K562 (cell line): ENCODE measurements at regions not wholly inside any gene's neighbourhood (a gene's known extent, or its start where the extent isn't known, plus 50 kb on each side); places are given as distances from the start of the nearest gene placed in this dataset.

Experiments used
- ATAC-seq: fragments of 200-7000 bp; cut with Tn5 transposase; 3 replicates; pipeline ENCODE4 v1.9.1; 2020; ENCODE audit warnings: moderate library complexity
- BruUV-seq: library from RNA; stranded (reverse); fragments of 400-500 nt; replicated peaks from 2 replicates; lab custom pipeline; 2021; lab: Mats Ljungman, UMichigan
- CTCF ChIA-PET: fragments of 300-600 bp; formaldehyde crosslinking; extraction: SDS; loops from one replicate; lab custom pipeline; 2021; ENCODE audit warnings: low intra/inter-chr PET ratio; lab: Yijun Ruan, JAX
- POLR2A ChIA-PET: fragments of 300-600, 350-650 bp; sonication (Branson Sonifier 250); formaldehyde crosslinking; extraction: SDS; loops from one replicate; lab custom pipeline; 2021; ENCODE audit warnings: antibody characterized with exemption, inconsistent platforms; lab: Yijun Ruan, JAX
- DNase-seq, 4 experiments: peaks; one replicate each; pipeline versions ENCODE4 v3.0.0 to v3.0.0-alpha.2; 2011 to 2018; ENCODE audit warnings: low spot score in 3 of 4, mixed read lengths in 3 of 4; ENCODE audit errors: extremely low read depth in 1 of 4
- FAIRE-seq: peaks from 2 replicates; lab custom pipeline; 2011; peaks lifted over from hg19 to GRCh38; lab: Jason Lieb, UNC
- H2AFZ ChIP-seq: 2 replicates; pipeline ENCODE4 v1.6.0; 2011; ENCODE audit warnings: low read depth, low read length, control low read depth, inconsistent platforms
- H3K27ac ChIP-seq: fragments of 200-600 bp; 3 replicates; pipeline ENCODE4 v1.8.0; 2011; ENCODE audit warnings: low read depth, mild to moderate bottlenecking, control low read depth, inconsistent platforms, low read length, moderate library complexity, mixed read lengths; ENCODE audit errors: extremely low read depth
- H3K27me3 ChIP-seq, 2 experiments: fragments of 300-600 bp in 1 of 2; 2 replicates in 1 of 2; 3 replicates in 1 of 2; pipeline versions ENCODE4 v1.6.0 to v1.8.0; 2011; ENCODE audit warnings: inconsistent platforms in 2 of 2, low read length in 2 of 2, mild to moderate bottlenecking in 1 of 2, mixed read lengths in 1 of 2, moderate library complexity in 1 of 2; ENCODE audit not compliant: control insufficient read depth in 2 of 2, insufficient read depth in 2 of 2
- H3K36me3 ChIP-seq: fragments of 300-600 bp; 3 replicates; pipeline ENCODE4 v1.8.0; 2011; ENCODE audit warnings: mild to moderate bottlenecking, low read length, inconsistent platforms; ENCODE audit not compliant: control insufficient read depth, insufficient read depth
- H3K4me1 ChIP-seq, 2 experiments: fragments of 200-600 bp in 1 of 2; replicated peaks in 1 of 2; 2 replicates in 1 of 2; 3 replicates in 1 of 2; pipeline versions ENCODE4 v1.5.1 to v1.8.0; 2011; ENCODE audit warnings: inconsistent platforms in 2 of 2, low read length in 2 of 2, mild to moderate bottlenecking in 1 of 2, mixed read lengths in 1 of 2, moderate library complexity in 1 of 2; ENCODE audit not compliant: control insufficient read depth in 2 of 2, insufficient read depth in 2 of 2
- H3K4me2 ChIP-seq: 2 replicates; pipeline ENCODE4 v1.6.1; 2011; ENCODE audit warnings: low read length, control low read depth, inconsistent platforms, mixed read lengths; ENCODE audit not compliant: insufficient read depth
- H3K4me3 ChIP-seq: fragments of 200-600 bp; sonication (generic), shearing (Covaris generic); 2 replicates; pipeline ENCODE4 v1.5.1; 2016; ENCODE audit warnings: control low read depth, inconsistent platforms
- H3K79me2 ChIP-seq: fragments of 200-600 bp; 3 replicates; pipeline ENCODE4 v1.8.0; 2011; ENCODE audit warnings: low read length, inconsistent platforms; ENCODE audit not compliant: control insufficient read depth, insufficient read depth
- H3K9ac ChIP-seq, 2 experiments: 2 replicates each; pipeline versions ENCODE4 v1.6.0 to v1.6.1; 2011; ENCODE audit warnings: low read depth in 2 of 2, low read length in 2 of 2, control low read depth in 1 of 2, inconsistent platforms in 1 of 2, mild to moderate bottlenecking in 1 of 2, mixed read lengths in 1 of 2; ENCODE audit not compliant: insufficient read depth in 1 of 2
- H3K9me1 ChIP-seq: one replicate; pipeline ENCODE4 v1.6.0; 2011; ENCODE audit warnings: inconsistent platforms, mild to moderate bottlenecking, low read length, moderate library complexity; ENCODE audit not compliant: control insufficient read depth, insufficient read depth
- H3K9me3 ChIP-seq: replicated peaks from 2 replicates; pipeline ENCODE4 v1.5.1; 2011; ENCODE audit warnings: low read depth, low read length, inconsistent platforms; ENCODE audit not compliant: control insufficient read depth, insufficient read depth
- H4K20me1 ChIP-seq: replicated peaks from 2 replicates; pipeline ENCODE4 v1.6.1; 2011; ENCODE audit warnings: low read length, inconsistent platforms, mixed read lengths; ENCODE audit not compliant: control insufficient read depth, insufficient read depth
- DMBX1 ChIP-seq: fragments of 250-450 bp; sonication (Bioruptor Pico); IDR thresholded peaks from 2 replicates; pipeline ENCODE4 v1.8.0; 2022; ENCODE audit warnings: inconsistent platforms, mild to moderate bottlenecking, moderate library complexity, borderline replicate concordance
- ELF2 ChIP-seq: fragments of 250-450 bp; sonication (Bioruptor Pico); IDR thresholded peaks from 2 replicates; pipeline ENCODE4 v1.5.0; 2021; ENCODE audit warnings: mild to moderate bottlenecking
- ELF4 ChIP-seq: fragments of 450-650 bp; formaldehyde crosslinking; IDR thresholded peaks from 2 replicates; pipeline ENCODE4 v1.4.0; 2022; ENCODE audit warnings: missing genetic modification characterization
- FOS ChIP-seq: IDR thresholded peaks from 3 replicates; pipeline ENCODE4 v1.6.1; 2011; ENCODE audit not compliant: insufficient read length; ENCODE audit errors: extremely low read depth
- FOXJ2 ChIP-seq: fragments of 200-800 bp; sonication (Bioruptor generic); IDR thresholded peaks from 2 replicates; pipeline ENCODE4 v1.6.1; 2016; ENCODE audit warnings: missing genetic modification characterization, missing compliant biosample characterization
- HDAC2 ChIP-seq: fragments of 450-650 bp; IDR thresholded peaks from 2 replicates; pipeline ENCODE4 v1.6.1; 2016; ENCODE audit warnings: mild to moderate bottlenecking
- MNT ChIP-seq, 2 experiments: fragments of 450-650 bp; conservative IDR thresholded peaks; 2 replicates each; pipeline ENCODE4 v1.6.1; 2017; ENCODE audit warnings: mild to moderate bottlenecking in 2 of 2, moderate library complexity in 2 of 2
- NFE2 ChIP-seq: IDR thresholded peaks from 2 replicates; pipeline ENCODE4 v1.6.1; 2014; ENCODE audit warnings: antibody characterized with exemption, low read depth
- NR1H2 ChIP-seq: sonication (generic); formaldehyde crosslinking; IDR thresholded peaks from 2 replicates; pipeline ENCODE4 v1.4.0; 2020; ENCODE audit warnings: mild to moderate bottlenecking, missing genetic modification reagents
- PATZ1 ChIP-seq: fragments of 250-450 bp; sonication (Bioruptor Pico); IDR thresholded peaks from 2 replicates; pipeline ENCODE4 v1.5.0; 2020; ENCODE audit warnings: mild to moderate bottlenecking, borderline replicate concordance
- POLR3G ChIP-seq: IDR thresholded peaks from 2 replicates; pipeline ENCODE4 v1.6.1; 2011; ENCODE audit not compliant: insufficient read length, insufficient replicate concordance; ENCODE audit errors: extremely low read depth
- RCOR1 ChIP-seq, 2 experiments: IDR thresholded peaks; 2 replicates each; pipeline ENCODE4 v1.6.1; 2012; ENCODE audit warnings: low read depth in 2 of 2, low read length in 2 of 2, borderline replicate concordance in 1 of 2, improper control_type of control experiment in 1 of 2
- ZBTB11 ChIP-seq, 3 experiments: fragments of 200-800 bp in 1 of 3; fragments of 250-450 bp in 1 of 3; fragments of 450-650 bp in 1 of 3; sonication (Bioruptor Pico) in 1 of 3; sonication (Bioruptor generic) in 1 of 3; formaldehyde crosslinking in 1 of 3; IDR thresholded peaks; 2 replicates each; pipeline versions ENCODE4 v1.6.1 to v1.8.0; 2016 to 2022; ENCODE audit warnings: mild to moderate bottlenecking in 2 of 3, missing genetic modification characterization in 2 of 3, missing compliant biosample characterization in 1 of 3, moderate library complexity in 1 of 3
- ZNF12 ChIP-seq: sonication (generic); formaldehyde crosslinking; IDR thresholded peaks from 2 replicates; pipeline ENCODE4 v1.4.0; 2020; ENCODE audit warnings: mild to moderate bottlenecking, missing genetic modification reagents
- ZNF445 ChIP-seq: fragments of 250-450 bp; sonication (Bioruptor Pico); IDR thresholded peaks from 2 replicates; pipeline ENCODE4 v1.4.0; 2020; ENCODE audit warnings: low read depth, mild to moderate bottlenecking, moderate library complexity
- WGBS: fragments of 100-300 bp; shearing (Covaris generic); methylation state at CpG from one replicate; pipeline ENCODE4 v1.1.6; 2016; ENCODE audit warnings: low coverage, mixed read lengths; ENCODE audit not compliant: insufficient coverage; ENCODE audit errors: missing lambda C conversion rate; 5-methylcytosine and 5-hydroxymethylcytosine counted together
- in situ Hi-C: fragments of 300-500 bp; cut with MboI; formaldehyde crosslinking; loops from 4 replicates; pipeline ENCODE4 v1.15.0; 2018; ENCODE audit warnings: inconsistent platforms, mixed read lengths
- intact Hi-C: fragments of 100-400 bp; cut with micrococcal nuclease; formaldehyde crosslinking; loops from 2 replicates; pipeline ENCODE4 v1.14.2; 2022

- TF ChIP-seq ZBTB11 (CRISPR knock-in tag; IDR thresholded peaks at IDR 0.05) = no peak
Observed at GRCh38 chr17:5952518-5952917, 117.7 kb upstream of the WSCD1 start (continued).

GRCh38 chr17:5955764-5956163 is 114.4 kb upstream of the WSCD1 start:
- H3K36me3 ChIP-seq = no peaks in the 10 kb centered on the region
- H3K9me1 ChIP-seq = no peaks in the 10 kb centered on the region
- H3K9ac ChIP-seq = no peak overlapping the region
- FAIRE-seq = no peak
- ChIA-PET POLR2A (interaction anchor here (0.6 kb wide), 1 partner anchor 361 kb away, joined by 3 read pairs; no protein-coding TSS in a partner anchor), CTCF (no interaction called here)
- no peaks in the 10 kb centered on the region for H3K4me1 ChIP-seq
- H3K79me2 ChIP-seq = no peaks in the 10 kb centered on the region
- H3K4me2 ChIP-seq = no peak overlapping the region
- no peak overlapping the region for H3K4me3 ChIP-seq
- H3K27me3 ChIP-seq = no peaks in the 10 kb centered on the region
- intact Hi-C loops (no loop called here), in situ Hi-C loops (no loop called here)
- DNase-seq = no peak
- BruUV-seq = no TSS peak
- H4K20me1 ChIP-seq = no peaks in the 10 kb centered on the region; the same call in 1 of the 2 replicates
- no peak overlapping the region for H3K27ac ChIP-seq
- no peak for ATAC-seq
- no peaks in the 10 kb centered on the region for H3K9me3 ChIP-seq
- WGBS = 0% methylated on average over 1 of the region's 2 CpGs
- no peak overlapping the region for H2AFZ ChIP-seq
- no peak for TF ChIP-seq NFE2
- TF ChIP-seq ELF4 (CRISPR knock-in tag) = no peak
- no peak for TF ChIP-seq FOXJ2 (tag)
- no peak for TF ChIP-seq DMBX1 (CRISPR knock-in tag)
- no peak for TF ChIP-seq FOS
- no peak for TF ChIP-seq POLR3G
- no peak for TF ChIP-seq ZNF12 (CRISPR knock-in tag)
- no peak for TF ChIP-seq ELF2 (CRISPR knock-in tag)
- no peak for TF ChIP-seq PATZ1 (CRISPR knock-in tag)
- TF ChIP-seq ZNF445 (CRISPR knock-in tag) = no peak
- no peak for TF ChIP-seq RCOR1 (IDR thresholded peaks at IDR 0.05; ENCODE audit: borderline replicate concordance in 1 of 2, low read depth in 2 of 2, low read length in 2 of 2)
- TF ChIP-seq MNT (conservative IDR thresholded peaks at IDR 0.05) = no peak
- no peak for TF ChIP-seq NR1H2
- no peak for TF ChIP-seq HDAC2
